ENCODE measurements at regions not wholly inside any gene's neighbourhood (a gene's known extent, or its start where the extent isn't known, plus 50 kb on each side); places are given as distances from the start of the nearest gene placed in this dataset.
"Not testable (repeated sequence)": the region's sequence is repeated elsewhere in the genome, so short reads cannot be mapped to it uniquely, and the experiment has no call there.

- no peak for DNase-seq
These were observed 1899.4 kb downstream of the STIM2 start for GRCh38 chr4:28760003-28760402.

- DNase-seq, result peak; percentile 72
These were observed 1911.4 kb downstream of the STIM2 start for GRCh38 chr4:28772066-28772465.

- DNase-seq, result no peak
These were observed 1912.1 kb downstream of the STIM2 start for GRCh38 chr4:28772788-28773187.

- no peak for DNase-seq
These were observed 1913.7 kb downstream of the STIM2 start for GRCh38 chr4:28774344-28774743.

GRCh38 chr4:28776004-28776403, 1915.4 kb downstream of the STIM2 start:
- DNase-seq, result no peak

- no peak for DNase-seq
These were observed 1923.5 kb downstream of the STIM2 start for GRCh38 chr4:28784188-28784587.

- no peak for DNase-seq
These were observed 1927.3 kb downstream of the STIM2 start for GRCh38 chr4:28787947-28788346.

GRCh38 chr4:28788929-28789490, 1928.4 kb downstream of the STIM2 start:
- DNase-seq, result no peak

- DNase-seq, result no peak
These were observed 1927.1 kb upstream of the PCDH7 start for GRCh38 chr4:28792917-28793597.

- DNase-seq, result no peak
These were observed 1920.5 kb upstream of the PCDH7 start for GRCh38 chr4:28799696-28800095.

GRCh38 chr4:28811025-28811424, 1909.1 kb upstream of the PCDH7 start:
- DNase-seq, result no peak

GRCh38 chr4:28822163-28822562, 1898.0 kb upstream of the PCDH7 start:
- no peak for DNase-seq

GRCh38 chr4:28827866-28828265, 1892.3 kb upstream of the PCDH7 start:
- no peak for DNase-seq

- DNase-seq, result no peak
These were observed 1888.3 kb upstream of the PCDH7 start for GRCh38 chr4:28831867-28832266.

- no peak for DNase-seq
These were observed 1887.7 kb upstream of the PCDH7 start for GRCh38 chr4:28832444-28832843.

GRCh38 chr4:28834120-28834519, 1886.0 kb upstream of the PCDH7 start:
- DNase-seq, result no peak

GRCh38 chr4:28835501-28835900, 1884.7 kb upstream of the PCDH7 start:
- DNase-seq, result no peak

- DNase-seq, result no peak
These were observed 1877.9 kb upstream of the PCDH7 start for GRCh38 chr4:28842271-28842670.

- DNase-seq, result no peak
These were observed 1875.0 kb upstream of the PCDH7 start for GRCh38 chr4:28845158-28845557.

- not testable (repeated sequence) for DNase-seq
These were observed 1863.1 kb upstream of the PCDH7 start for GRCh38 chr4:28857028-28857427.

GRCh38 chr4:28868841-28869240, 1851.3 kb upstream of the PCDH7 start:
- no peak for DNase-seq

- DNase-seq, result no peak
These were observed 1841.0 kb upstream of the PCDH7 start for GRCh38 chr4:28879178-28879577.

- DNase-seq, result no peak
These were observed 1840.3 kb upstream of the PCDH7 start for GRCh38 chr4:28879900-28880299.

GRCh38 chr4:28883211-28883610, 1837.0 kb upstream of the PCDH7 start:
- DNase-seq, result no peak

GRCh38 chr4:28886934-28887333, 1833.2 kb upstream of the PCDH7 start:
- no peak for DNase-seq

Measured in HCEC 1CT (cell line).